Suprapubic skin (tissue), 3 donors: ENCODE measurements at regions not wholly inside any gene's neighbourhood (a gene's known extent, or its start where the extent isn't known, plus 50 kb on each side); places are given as distances from the start of the nearest gene placed in this dataset.

ENCODE experiments used
- POLR2A ChIP-seq, 2 donors: fragments of 450-650 bp; IDR thresholded peaks; one replicate each; pipeline ENCODE4 v1.6.1; 2017; ENCODE audit warnings: antibody characterized with exemption in 2 of 2, mild to moderate bottlenecking in 2 of 2, moderate library complexity in 2 of 2
- TF ChIP-seq, protein P1 (sequence below), 2 donors: fragments of 200-600 bp in 1 of 2; fragments of 450-650 bp in 1 of 2; sonication (generic) in 1 of 2; IDR thresholded peaks; one replicate each; pipeline ENCODE4 v1.5.1; 2016 to 2019; ENCODE audit warnings: antibody characterized with exemption in 2 of 2, mild to moderate bottlenecking in 1 of 2, moderate library complexity in 1 of 2

DNA sequence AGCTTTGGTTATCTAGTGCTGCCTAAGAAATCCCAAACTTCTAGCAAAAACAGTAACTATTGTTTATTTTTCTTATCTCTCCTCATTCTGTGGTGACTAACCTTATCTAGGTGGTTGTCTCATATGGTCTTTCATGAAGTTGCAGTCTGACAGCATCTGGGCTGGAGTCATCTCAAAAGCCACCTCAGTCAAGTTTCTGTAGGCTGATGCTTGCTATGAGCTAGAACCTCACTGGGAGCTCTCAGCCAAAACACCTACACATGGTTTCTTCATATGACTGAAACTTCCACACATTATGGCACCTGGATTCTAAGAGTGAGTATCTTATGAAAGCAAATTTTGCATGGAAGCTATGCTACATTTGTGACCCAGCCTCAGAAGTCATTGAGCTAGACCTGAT lies 596.4 kb upstream of the VRK2 start:
- TF ChIP-seq POLR2A (IDR thresholded peaks at IDR 0.05) = no peak
- TF ChIP-seq, protein P1, sequence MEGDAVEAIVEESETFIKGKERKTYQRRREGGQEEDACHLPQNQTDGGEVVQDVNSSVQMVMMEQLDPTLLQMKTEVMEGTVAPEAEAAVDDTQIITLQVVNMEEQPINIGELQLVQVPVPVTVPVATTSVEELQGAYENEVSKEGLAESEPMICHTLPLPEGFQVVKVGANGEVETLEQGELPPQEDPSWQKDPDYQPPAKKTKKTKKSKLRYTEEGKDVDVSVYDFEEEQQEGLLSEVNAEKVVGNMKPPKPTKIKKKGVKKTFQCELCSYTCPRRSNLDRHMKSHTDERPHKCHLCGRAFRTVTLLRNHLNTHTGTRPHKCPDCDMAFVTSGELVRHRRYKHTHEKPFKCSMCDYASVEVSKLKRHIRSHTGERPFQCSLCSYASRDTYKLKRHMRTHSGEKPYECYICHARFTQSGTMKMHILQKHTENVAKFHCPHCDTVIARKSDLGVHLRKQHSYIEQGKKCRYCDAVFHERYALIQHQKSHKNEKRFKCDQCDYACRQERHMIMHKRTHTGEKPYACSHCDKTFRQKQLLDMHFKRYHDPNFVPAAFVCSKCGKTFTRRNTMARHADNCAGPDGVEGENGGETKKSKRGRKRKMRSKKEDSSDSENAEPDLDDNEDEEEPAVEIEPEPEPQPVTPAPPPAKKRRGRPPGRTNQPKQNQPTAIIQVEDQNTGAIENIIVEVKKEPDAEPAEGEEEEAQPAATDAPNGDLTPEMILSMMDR (IDR thresholded peaks at IDR 0.05) = no peak
